ENCODE measurements at regions not wholly inside any gene's neighbourhood (a gene's known extent, or its start where the extent isn't known, plus 50 kb on each side); places are given as distances from the start of the nearest gene placed in this dataset.

GRCh38 chr11:115684135-115684534 lies 179.9 kb upstream of the CADM1 start:
- H3K27me3 ChIP-seq (ENCODE audit: control insufficient read depth in 1 of 2, insufficient read depth in 2 of 2, low read length in 2 of 2), result no peaks in the 10 kb centered on the region
- no peaks in the 10 kb centered on the region for H3K36me3 ChIP-seq (ENCODE audit: control insufficient read depth in 2 of 2, insufficient read depth in 2 of 2, low read length in 2 of 2)
- no peak overlapping the region for H3K9ac ChIP-seq (ENCODE audit: low read length in 2 of 2)
- no peaks in the 10 kb centered on the region for H3K4me1 ChIP-seq (ENCODE audit: control insufficient read depth, insufficient read depth, low read length)
- no peaks in the 10 kb centered on the region for H3K9me3 ChIP-seq (ENCODE audit: control insufficient read depth in 2 of 2, low read length in 2 of 2)
- no peak overlapping the region for H3K27ac ChIP-seq (ENCODE audit: low read length)
- no peak overlapping the region for H3K4me3 ChIP-seq (ENCODE audit: low read length in 2 of 2)

- Histone ChIP-seq H3K27ac (ENCODE audit: low read length) (no peak overlapping the region), H3K9me3 (ENCODE audit: control insufficient read depth in 2 of 2, low read length in 2 of 2) (no peaks in the 10 kb centered on the region), H3K4me3 (ENCODE audit: low read length in 2 of 2) (no peak overlapping the region), H3K36me3 (ENCODE audit: control insufficient read depth in 2 of 2, insufficient read depth in 2 of 2, low read length in 2 of 2) (no peaks in the 10 kb centered on the region), H3K4me1 (ENCODE audit: control insufficient read depth, insufficient read depth, low read length) (no peaks in the 10 kb centered on the region), H3K9ac (ENCODE audit: low read length in 2 of 2) (no peak overlapping the region), H3K27me3 (ENCODE audit: control insufficient read depth in 1 of 2, insufficient read depth in 2 of 2, low read length in 2 of 2) (no peaks in the 10 kb centered on the region)
Observed at GRCh38 chr11:115682888-115683287, 178.7 kb upstream of the CADM1 start.

- Histone ChIP-seq H3K4me3 (ENCODE audit: low read length in 2 of 2) (no peak overlapping the region), H3K36me3 (ENCODE audit: control insufficient read depth in 2 of 2, insufficient read depth in 2 of 2, low read length in 2 of 2) (no peaks in the 10 kb centered on the region), H3K4me1 (ENCODE audit: control insufficient read depth, insufficient read depth, low read length) (no peaks in the 10 kb centered on the region), H3K9me3 (ENCODE audit: control insufficient read depth in 2 of 2, low read length in 2 of 2) (no peaks in the 10 kb centered on the region), H3K9ac (ENCODE audit: low read length in 2 of 2) (no peak overlapping the region), H3K27ac (ENCODE audit: low read length) (no peak overlapping the region), H3K27me3 (ENCODE audit: control insufficient read depth in 1 of 2, insufficient read depth in 2 of 2, low read length in 2 of 2) (no peaks in the 10 kb centered on the region)
Observed at GRCh38 chr11:115682101-115682500, 177.9 kb upstream of the CADM1 start.

GRCh38 chr11:115679945-115680344 lies 175.7 kb upstream of the CADM1 start:
- Histone ChIP-seq H3K4me1 (ENCODE audit: control insufficient read depth, insufficient read depth, low read length) (no peaks in the 10 kb centered on the region), H3K9ac (ENCODE audit: low read length in 2 of 2) (no peak overlapping the region), H3K27ac (ENCODE audit: low read length) (no peak overlapping the region), H3K36me3 (ENCODE audit: control insufficient read depth in 2 of 2, insufficient read depth in 2 of 2, low read length in 2 of 2) (no peaks in the 10 kb centered on the region), H3K9me3 (ENCODE audit: control insufficient read depth in 2 of 2, low read length in 2 of 2) (no peaks in the 10 kb centered on the region), H3K27me3 (ENCODE audit: control insufficient read depth in 1 of 2, insufficient read depth in 2 of 2, low read length in 2 of 2) (no peaks in the 10 kb centered on the region), H3K4me3 (ENCODE audit: low read length in 2 of 2) (no peak overlapping the region)

- Histone ChIP-seq H3K4me3 (ENCODE audit: low read length in 2 of 2) (no peak overlapping the region), H3K27ac (ENCODE audit: low read length) (no peak overlapping the region), H3K36me3 (ENCODE audit: control insufficient read depth in 2 of 2, insufficient read depth in 2 of 2, low read length in 2 of 2) (no peaks in the 10 kb centered on the region), H3K9ac (ENCODE audit: low read length in 2 of 2) (no peak overlapping the region), H3K9me3 (ENCODE audit: control insufficient read depth in 2 of 2, low read length in 2 of 2) (no peaks in the 10 kb centered on the region), H3K27me3 (ENCODE audit: control insufficient read depth in 1 of 2, insufficient read depth in 2 of 2, low read length in 2 of 2) (no peaks in the 10 kb centered on the region), H3K4me1 (ENCODE audit: control insufficient read depth, insufficient read depth, low read length) (peaks cover 2% of the 10 kb centered on the region)
Observed at GRCh38 chr11:115678942-115679341, 174.7 kb upstream of the CADM1 start.

- Histone ChIP-seq H3K27me3 (ENCODE audit: control insufficient read depth in 1 of 2, insufficient read depth in 2 of 2, low read length in 2 of 2) (no peaks in the 10 kb centered on the region), H3K27ac (ENCODE audit: low read length) (no peak overlapping the region), H3K36me3 (ENCODE audit: control insufficient read depth in 2 of 2, insufficient read depth in 2 of 2, low read length in 2 of 2) (no peaks in the 10 kb centered on the region), H3K9me3 (ENCODE audit: control insufficient read depth in 2 of 2, low read length in 2 of 2) (no peaks in the 10 kb centered on the region), H3K4me3 (ENCODE audit: low read length in 2 of 2) (no peak overlapping the region), H3K9ac (ENCODE audit: low read length in 2 of 2) (no peak overlapping the region), H3K4me1 (ENCODE audit: control insufficient read depth, insufficient read depth, low read length) (peaks cover 9% of the 10 kb centered on the region)
Observed at GRCh38 chr11:115677190-115677589, 173.0 kb upstream of the CADM1 start.

- H3K9ac ChIP-seq (ENCODE audit: low read length in 2 of 2), result no peak overlapping the region
- no peaks in the 10 kb centered on the region for H3K36me3 ChIP-seq (ENCODE audit: control insufficient read depth in 2 of 2, insufficient read depth in 2 of 2, low read length in 2 of 2)
- H3K9me3 ChIP-seq (ENCODE audit: control insufficient read depth in 2 of 2, low read length in 2 of 2), result no peaks in the 10 kb centered on the region
- H3K4me1 ChIP-seq (ENCODE audit: control insufficient read depth, insufficient read depth, low read length), result peaks cover 9% of the 10 kb centered on the region
- no peak overlapping the region for H3K27ac ChIP-seq (ENCODE audit: low read length)
- H3K4me3 ChIP-seq (ENCODE audit: low read length in 2 of 2), result no peak overlapping the region
- no peaks in the 10 kb centered on the region for H3K27me3 ChIP-seq (ENCODE audit: control insufficient read depth in 1 of 2, insufficient read depth in 2 of 2, low read length in 2 of 2)
Observed at GRCh38 chr11:115676768-115677167, 172.6 kb upstream of the CADM1 start.

GRCh38 chr11:115676206-115676605 lies 172.0 kb upstream of the CADM1 start:
- Histone ChIP-seq H3K4me1 (ENCODE audit: control insufficient read depth, insufficient read depth, low read length) (peaks cover 9% of the 10 kb centered on the region), H3K36me3 (ENCODE audit: control insufficient read depth in 2 of 2, insufficient read depth in 2 of 2, low read length in 2 of 2) (no peaks in the 10 kb centered on the region), H3K9me3 (ENCODE audit: control insufficient read depth in 2 of 2, low read length in 2 of 2) (no peaks in the 10 kb centered on the region), H3K9ac (ENCODE audit: low read length in 2 of 2) (no peak overlapping the region), H3K27me3 (ENCODE audit: control insufficient read depth in 1 of 2, insufficient read depth in 2 of 2, low read length in 2 of 2) (no peaks in the 10 kb centered on the region), H3K4me3 (ENCODE audit: low read length in 2 of 2) (no peak overlapping the region), H3K27ac (ENCODE audit: low read length) (no peak overlapping the region)

- H3K4me1 ChIP-seq (ENCODE audit: control insufficient read depth, insufficient read depth, low read length), result peaks cover 9% of the 10 kb centered on the region
- H3K9me3 ChIP-seq (ENCODE audit: control insufficient read depth in 2 of 2, low read length in 2 of 2), result no peaks in the 10 kb centered on the region
- no peak overlapping the region for H3K4me3 ChIP-seq (ENCODE audit: low read length in 2 of 2)
- H3K27ac ChIP-seq (ENCODE audit: low read length), result no peak overlapping the region
- H3K36me3 ChIP-seq (ENCODE audit: control insufficient read depth in 2 of 2, insufficient read depth in 2 of 2, low read length in 2 of 2), result no peaks in the 10 kb centered on the region
- H3K27me3 ChIP-seq (ENCODE audit: control insufficient read depth in 1 of 2, insufficient read depth in 2 of 2, low read length in 2 of 2), result no peaks in the 10 kb centered on the region
- no peak overlapping the region for H3K9ac ChIP-seq (ENCODE audit: low read length in 2 of 2)
Observed at GRCh38 chr11:115674937-115675544, 170.8 kb upstream of the CADM1 start.

- H3K4me3 ChIP-seq (ENCODE audit: low read length in 2 of 2), result peak overlapping the region in 1 of 2 donors; percentile 8
- H3K4me1 ChIP-seq (ENCODE audit: control insufficient read depth, insufficient read depth, low read length), result peaks cover 9% of the 10 kb centered on the region
- no peak overlapping the region for H3K9ac ChIP-seq (ENCODE audit: low read length in 2 of 2)
- H3K36me3 ChIP-seq (ENCODE audit: control insufficient read depth in 2 of 2, insufficient read depth in 2 of 2, low read length in 2 of 2), result no peaks in the 10 kb centered on the region
- no peaks in the 10 kb centered on the region for H3K9me3 ChIP-seq (ENCODE audit: control insufficient read depth in 2 of 2, low read length in 2 of 2)
- no peak overlapping the region for H3K27ac ChIP-seq (ENCODE audit: low read length)
- H3K27me3 ChIP-seq (ENCODE audit: control insufficient read depth in 1 of 2, insufficient read depth in 2 of 2, low read length in 2 of 2), result no peaks in the 10 kb centered on the region
Observed at GRCh38 chr11:115674176-115674936, 170.1 kb upstream of the CADM1 start.

GRCh38 chr11:115673720-115674119 lies 169.5 kb upstream of the CADM1 start:
- Histone ChIP-seq H3K27ac (ENCODE audit: low read length) (no peak overlapping the region), H3K4me1 (ENCODE audit: control insufficient read depth, insufficient read depth, low read length) (peaks cover 9% of the 10 kb centered on the region), H3K9me3 (ENCODE audit: control insufficient read depth in 2 of 2, low read length in 2 of 2) (no peaks in the 10 kb centered on the region), H3K36me3 (ENCODE audit: control insufficient read depth in 2 of 2, insufficient read depth in 2 of 2, low read length in 2 of 2) (no peaks in the 10 kb centered on the region), H3K27me3 (ENCODE audit: control insufficient read depth in 1 of 2, insufficient read depth in 2 of 2, low read length in 2 of 2) (no peaks in the 10 kb centered on the region), H3K4me3 (ENCODE audit: low read length in 2 of 2) (no peak overlapping the region), H3K9ac (ENCODE audit: low read length in 2 of 2) (no peak overlapping the region)

Measured in stomach smooth muscle (tissue), 2 donors.